ENCODE measurements at regions not wholly inside any gene's neighbourhood (a gene's known extent, or its start where the extent isn't known, plus 50 kb on each side); places are given as distances from the start of the nearest gene placed in this dataset.
"Not testable (repeated sequence)": the region's sequence is repeated elsewhere in the genome, so short reads cannot be mapped to it uniquely, and the experiment has no call there.

- ChIA-PET CTCF (ENCODE audit: unreplicated experiment) (no interaction called here), POLR2A (no interaction called here)
- no peak for DNase-seq (ENCODE audit: low spot score)
Observed at GRCh38 chr3:174482541-174482940, 376.6 kb upstream of the NAALADL2 start.

GRCh38 chr3:174483254-174483653, 375.9 kb upstream of the NAALADL2 start:
- Histone ChIP-seq H3K4me2 (ENCODE audit: low read length) (no peak overlapping the region), H3K27ac (ENCODE audit: low read depth, low read length, poor library complexity, severe bottlenecking) (no peak overlapping the region), H3K4me3 (ENCODE audit: low read depth, low read length, poor library complexity, severe bottlenecking) (no peak overlapping the region), H3K36me3 (ENCODE audit: insufficient read depth, low read length) (no peaks in the 10 kb centered on the region), H3K9me2 (ENCODE audit: insufficient read depth, low read length) (no peaks in the 10 kb centered on the region), H2AFZ (ENCODE audit: low read length) (no peak overlapping the region), H3K4me1 (ENCODE audit: insufficient read depth, low read length, poor library complexity, severe bottlenecking) (no peaks in the 10 kb centered on the region), H3K9me3 (ENCODE audit: low read length) (no peaks in the 10 kb centered on the region), H3K79me2 (ENCODE audit: insufficient read depth, low read depth, low read length) (no peaks in the 10 kb centered on the region), H4K20me1 (ENCODE audit: insufficient read depth, low read length) (no peaks in the 10 kb centered on the region)
- intact Hi-C loops (cut with micrococcal nuclease; ENCODE audit: unreplicated experiment): no loop called here
- ChIA-PET CTCF (ENCODE audit: unreplicated experiment) (no interaction called here), POLR2A (no interaction called here)
- no TSS peak for BruUV-seq (replicated peaks)
- no peak for TF ChIP-seq CTCF (conservative IDR thresholded peaks at IDR 0.05; ENCODE audit: low read length)
- no peak for DNase-seq (ENCODE audit: low spot score)

More at GRCh38 chr3:174482541-174482940, 376.6 kb upstream of the NAALADL2 start:
- TF ChIP-seq EZH2phosphoT487 (IDR thresholded peaks at IDR 0.05; ENCODE audit: borderline replicate concordance, low read depth, low read length) (no peak), CTCF (conservative IDR thresholded peaks at IDR 0.05; ENCODE audit: low read length) (no peak)
- Histone ChIP-seq H3K27ac (ENCODE audit: low read depth, low read length, poor library complexity, severe bottlenecking) (no peak overlapping the region), H4K20me1 (ENCODE audit: insufficient read depth, low read length) (no peaks in the 10 kb centered on the region), H3K36me3 (ENCODE audit: insufficient read depth, low read length) (no peaks in the 10 kb centered on the region), H3K4me2 (ENCODE audit: low read length) (no peak overlapping the region), H3K9me2 (ENCODE audit: insufficient read depth, low read length) (no peaks in the 10 kb centered on the region), H3K4me3 (ENCODE audit: low read depth, low read length, poor library complexity, severe bottlenecking) (no peak overlapping the region), H3K9me3 (ENCODE audit: low read length) (no peaks in the 10 kb centered on the region), H3K4me1 (ENCODE audit: insufficient read depth, low read length, poor library complexity, severe bottlenecking) (no peaks in the 10 kb centered on the region), H3K79me2 (ENCODE audit: insufficient read depth, low read depth, low read length) (no peaks in the 10 kb centered on the region), H2AFZ (ENCODE audit: low read length) (no peak overlapping the region)
- intact Hi-C loops (cut with micrococcal nuclease; ENCODE audit: unreplicated experiment): no loop called here
- BruUV-seq (replicated peaks): no TSS peak

GRCh38 chr3:174483856-174484255, 375.3 kb upstream of the NAALADL2 start:
- POLR2A ChIA-PET; H3K4me1 ChIP-seq (ENCODE audit: insufficient read depth, low read length, poor library complexity, severe bottlenecking); H3K9me2 ChIP-seq (ENCODE audit: insufficient read depth, low read length); intact Hi-C loops (cut with micrococcal nuclease; ENCODE audit: unreplicated experiment); H3K9me3 ChIP-seq (ENCODE audit: low read length); H3K4me2 ChIP-seq (ENCODE audit: low read length); H4K20me1 ChIP-seq (ENCODE audit: insufficient read depth, low read length); DNase-seq (ENCODE audit: low spot score); H3K79me2 ChIP-seq (ENCODE audit: insufficient read depth, low read depth, low read length); H3K36me3 ChIP-seq (ENCODE audit: insufficient read depth, low read length); H3K4me3 ChIP-seq (ENCODE audit: low read depth, low read length, poor library complexity, severe bottlenecking); H3K27ac ChIP-seq (ENCODE audit: low read depth, low read length, poor library complexity, severe bottlenecking); H2AFZ ChIP-seq (ENCODE audit: low read length); BruUV-seq (replicated peaks); CTCF ChIA-PET (ENCODE audit: unreplicated experiment): not testable (repeated sequence)
